BJ (cell line): ENCODE measurements at regions not wholly inside any gene's neighbourhood (a gene's known extent, or its start where the extent isn't known, plus 50 kb on each side); places are given as distances from the start of the nearest gene placed in this dataset.

Experiments
- CTCF ChIA-PET: fragments of 350-600 bp; formaldehyde crosslinking; extraction: SDS; loops from one replicate; lab custom pipeline; 2021; ENCODE audit warnings: antibody characterized with exemption, inconsistent platforms; lab: Yijun Ruan, JAX
- POLR2A ChIA-PET: fragments of 300-600 bp; sonication (Branson Sonifier 250); formaldehyde crosslinking; extraction: SDS; loops from one replicate; lab custom pipeline; 2021; ENCODE audit warnings: antibody characterized with exemption; lab: Charles Lee
- DNase-seq: peaks from one replicate; pipeline ENCODE4 v3.0.0-alpha.2; 2011; ENCODE audit warnings: low read depth
- H3K27me3 ChIP-seq: 2 replicates; pipeline ENCODE4 v1.6.0; 2011; ENCODE audit warnings: low read length; ENCODE audit not compliant: control insufficient read depth, insufficient read depth
- H3K36me3 ChIP-seq: 2 replicates; pipeline ENCODE4 v1.5.1; 2011; ENCODE audit warnings: low read length; ENCODE audit not compliant: control insufficient read depth, insufficient read depth
- H3K4me3 ChIP-seq: 2 replicates; pipeline ENCODE4 v1.5.1; 2011; ENCODE audit warnings: low read depth, mild to moderate bottlenecking, control low read depth, low read length
- CTCF ChIP-seq: IDR thresholded peaks from 2 replicates; pipeline ENCODE4 v1.5.1; 2011; ENCODE audit warnings: low read depth, mild to moderate bottlenecking, control low read depth, inconsistent platforms, low read length, moderate library complexity; ENCODE audit not compliant: insufficient read depth

DNA sequence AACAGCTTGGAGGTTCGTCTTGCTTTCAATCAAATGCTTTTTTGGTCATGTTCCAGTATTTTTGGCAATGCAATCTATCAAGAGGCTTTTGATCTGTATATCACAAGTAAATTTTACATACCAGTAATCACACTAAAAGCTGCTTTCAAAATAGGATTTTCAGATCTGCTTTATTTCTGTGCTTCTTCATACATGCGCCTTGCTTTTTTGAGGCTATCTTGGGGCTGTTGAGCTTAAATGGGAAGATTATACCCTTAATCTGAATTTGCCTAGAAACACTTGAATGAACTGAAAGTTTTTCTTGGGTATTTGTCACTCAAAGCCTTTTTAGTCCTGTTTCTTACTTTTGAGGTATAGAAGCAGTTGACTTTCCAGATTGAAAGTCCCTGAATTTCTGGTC is 62.1 kb upstream of the DCBLD2 start:
- no peak for DNase-seq
- CTCF ChIA-PET = interaction anchor here (0.6 to 1.0 kb wide), 2 partner anchors 13 to 51 kb away, joined by 3 to 4 read pairs; no protein-coding TSS in a partner anchor
- POLR2A ChIA-PET = no interaction called here
- H3K4me3 ChIP-seq = no peak overlapping the region
- H3K27me3 ChIP-seq = no peaks in the 10 kb centered on the region
- TF ChIP-seq CTCF = no peak
- H3K36me3 ChIP-seq = no peaks in the 10 kb centered on the region

DNA sequence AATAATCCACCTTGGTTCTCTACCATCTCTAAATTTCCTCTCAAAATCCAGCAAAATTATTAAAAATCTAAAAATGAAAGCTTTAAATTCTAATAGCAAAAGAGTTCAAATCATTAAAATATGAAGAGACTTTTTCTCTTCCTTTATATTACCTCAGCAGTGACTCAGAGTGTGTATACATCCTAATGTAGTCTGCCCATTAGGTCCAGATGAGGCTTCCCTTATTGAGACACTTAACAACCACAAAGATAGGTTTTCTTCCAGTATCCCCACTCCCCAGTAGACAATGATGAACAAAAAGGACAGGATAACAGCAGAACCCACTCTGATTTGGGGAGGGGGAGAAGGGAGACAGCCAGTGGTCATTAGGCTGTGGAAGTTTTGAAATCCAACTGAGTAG is 61.5 kb upstream of the DCBLD2 start:
- DNase-seq = no peak
- TF ChIP-seq CTCF = no peak
- Histone ChIP-seq H3K4me3 (no peak overlapping the region), H3K27me3 (no peaks in the 10 kb centered on the region), H3K36me3 (no peaks in the 10 kb centered on the region)
- POLR2A ChIA-PET = no interaction called here
- CTCF ChIA-PET = no interaction called here

DNA sequence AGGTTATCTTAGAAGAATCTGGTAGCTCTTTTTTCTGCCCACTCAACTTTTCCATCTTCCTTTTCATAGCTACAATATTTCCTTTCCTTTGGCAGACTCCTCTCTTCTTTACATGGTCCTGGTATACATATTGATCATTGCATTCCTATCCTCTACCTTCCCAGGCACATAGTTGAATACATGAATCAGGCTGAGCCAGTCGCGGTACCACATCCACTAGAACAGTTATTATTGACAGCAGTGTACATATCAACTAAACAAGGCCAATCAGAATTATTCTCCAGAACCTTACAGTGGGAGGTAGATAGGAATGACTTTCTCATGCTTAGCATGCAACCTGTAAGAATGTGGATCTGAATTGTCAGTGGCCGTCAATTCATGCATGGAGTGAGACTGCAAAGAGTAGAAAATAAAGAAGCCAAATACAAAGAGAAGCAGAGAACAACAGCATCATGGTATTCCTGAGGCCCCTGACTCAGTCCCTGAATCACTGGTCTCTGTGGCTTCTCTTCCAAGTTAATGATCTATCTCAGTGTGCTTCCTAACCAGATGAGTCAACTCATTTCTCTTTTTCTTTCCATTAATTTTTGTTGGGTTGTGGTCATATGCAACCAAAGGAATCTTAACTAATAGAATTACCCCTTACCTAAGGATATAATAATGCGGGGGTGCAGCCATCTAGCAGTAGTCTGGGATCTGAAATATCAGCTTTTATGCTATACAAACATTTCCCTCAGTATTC is 60.9 kb upstream of the DCBLD2 start:
- Histone ChIP-seq H3K4me3 (no peak overlapping the region), H3K27me3 (no peaks in the 10 kb centered on the region), H3K36me3 (no peaks in the 10 kb centered on the region)
- TF ChIP-seq CTCF = no peak
- CTCF ChIA-PET = interaction anchor here (0.6 kb wide), 2 partner anchors 15 to 80 kb away, joined by 3 read pairs; no protein-coding TSS in a partner anchor
- POLR2A ChIA-PET = no interaction called here
- peak; percentile 48 for DNase-seq

GRCh38 chr3:98961161-98962155 is 60.0 kb upstream of the DCBLD2 start:
- ChIA-PET CTCF (interaction anchor here (0.6 kb wide), 2 partner anchors 14 to 79 kb away, joined by 3 read pairs; no protein-coding TSS in a partner anchor), POLR2A (no interaction called here)
- Histone ChIP-seq H3K27me3 (no peaks in the 10 kb centered on the region), H3K4me3 (no peak overlapping the region), H3K36me3 (no peaks in the 10 kb centered on the region)
- no peak for TF ChIP-seq CTCF
- DNase-seq = no peak

- no peaks in the 10 kb centered on the region for H3K36me3 ChIP-seq
- no peak for DNase-seq
- H3K4me3 ChIP-seq = no peak overlapping the region
- no peak for TF ChIP-seq CTCF
- no peaks in the 10 kb centered on the region for H3K27me3 ChIP-seq
- ChIA-PET CTCF (no interaction called here), POLR2A (no interaction called here)
These were observed 56.2 kb upstream of the DCBLD2 start for GRCh38 chr3:98957681-98958080.
